ENCODE measurements at regions not wholly inside any gene's neighbourhood (a gene's known extent, or its start where the extent isn't known, plus 50 kb on each side); places are given as distances from the start of the nearest gene placed in this dataset.

DNA sequence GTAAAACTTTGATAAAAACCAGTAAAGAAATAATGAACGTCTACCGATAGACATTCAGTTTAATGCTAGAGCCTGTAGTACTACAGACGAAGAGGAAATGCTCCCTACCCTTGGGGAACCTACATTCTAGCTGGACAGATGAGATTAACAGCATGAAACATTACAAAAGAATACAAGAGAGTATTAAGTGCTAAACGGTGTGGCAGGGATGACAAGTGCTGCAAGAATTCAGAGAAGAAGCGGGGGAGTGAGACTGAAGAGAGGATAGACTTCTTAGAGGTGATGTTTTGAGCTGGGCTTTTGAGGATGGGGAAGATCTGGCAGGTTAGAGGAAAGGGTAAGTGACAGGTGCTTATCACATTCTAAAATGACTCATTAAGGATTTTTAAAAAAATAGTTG, 52.6 kb upstream of the ESX1 start:
- DNase-seq (ENCODE audit: low spot score): no peak

DNA sequence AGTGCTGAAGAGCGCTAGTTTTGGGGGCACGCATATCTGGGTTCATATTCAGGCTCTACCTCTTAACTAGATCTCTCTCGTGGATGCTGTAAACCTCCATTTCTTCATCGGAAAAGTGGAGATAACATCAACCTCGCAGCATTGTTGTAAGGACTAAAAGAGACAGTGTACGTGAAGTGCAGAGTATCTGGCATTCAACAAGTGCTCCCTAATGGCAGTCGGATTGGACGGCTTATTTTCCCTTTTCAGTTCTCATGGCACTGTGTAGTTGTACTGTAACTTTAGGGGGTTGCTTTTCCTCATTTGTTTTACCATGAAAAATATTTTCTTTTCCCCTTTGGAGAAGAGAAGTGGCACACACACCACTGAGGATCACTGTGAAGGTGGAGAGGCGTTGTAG, 51.4 kb upstream of the ESX1 start:
- no peak for DNase-seq (ENCODE audit: low spot score)

All from SK-N-DZ (cell line).